ENCODE measurements at regions not wholly inside any gene's neighbourhood (a gene's known extent, or its start where the extent isn't known, plus 50 kb on each side); places are given as distances from the start of the nearest gene placed in this dataset.

GRCh38 chr11:130631119-130631518 lies 182.7 kb downstream of the ADAMTS15 start:
- TF ChIP-seq CTCF (IDR thresholded peaks at IDR 0.05): no peak
- H3K36me3 ChIP-seq: no peaks in the 10 kb centered on the region
- H3K27me3 ChIP-seq (replicated peaks; ENCODE audit: insufficient read depth): no peaks in the 10 kb centered on the region
- H3K4me3 ChIP-seq: no peak overlapping the region
- H3K27ac ChIP-seq: no peak overlapping the region
- no peak for DNase-seq (ENCODE audit: low spot score)
- ATAC-seq (ENCODE audit: insufficient number of reproducible peaks, low FRiP score, low read depth): no peak
- H3K4me1 ChIP-seq (ENCODE audit: control insufficient read depth in 1 of 2, low read depth in 2 of 2): peaks cover 7 to 22% of the 10 kb centered on the region in 2 donors
- no peaks in the 10 kb centered on the region for H3K9me3 ChIP-seq

- H3K4me1 ChIP-seq (ENCODE audit: control insufficient read depth in 1 of 2, low read depth in 2 of 2): peaks cover 7 to 29% of the 10 kb centered on the region in 2 donors
- no peak overlapping the region for H3K27ac ChIP-seq
- H3K27me3 ChIP-seq (replicated peaks; ENCODE audit: insufficient read depth): no peaks in the 10 kb centered on the region
- ATAC-seq (ENCODE audit: insufficient number of reproducible peaks, low FRiP score, low read depth): no peak
- no peaks in the 10 kb centered on the region for H3K36me3 ChIP-seq
- no peaks in the 10 kb centered on the region for H3K9me3 ChIP-seq
- no peak for TF ChIP-seq CTCF (IDR thresholded peaks at IDR 0.05)
- DNase-seq (ENCODE audit: low spot score): no peak
- H3K4me3 ChIP-seq: no peak overlapping the region
Measured at GRCh38 chr11:130633466-130633865, 185.0 kb downstream of the ADAMTS15 start.

GRCh38 chr11:130634186-130634585 lies 185.7 kb downstream of the ADAMTS15 start:
- no peak for ATAC-seq (ENCODE audit: insufficient number of reproducible peaks, low FRiP score, low read depth)
- Histone ChIP-seq H3K9me3 (no peaks in the 10 kb centered on the region), H3K4me1 (ENCODE audit: control insufficient read depth in 1 of 2, low read depth in 2 of 2) (peaks cover 7 to 34% of the 10 kb centered on the region in 2 donors), H3K36me3 (no peaks in the 10 kb centered on the region), H3K27ac (no peak overlapping the region), H3K4me3 (no peak overlapping the region), H3K27me3 (replicated peaks; ENCODE audit: insufficient read depth) (no peaks in the 10 kb centered on the region)
- DNase-seq (ENCODE audit: low spot score): no peak
- no peak for TF ChIP-seq CTCF (IDR thresholded peaks at IDR 0.05)

GRCh38 chr11:130634961-130635473 lies 186.6 kb downstream of the ADAMTS15 start:
- ATAC-seq (ENCODE audit: insufficient number of reproducible peaks, low FRiP score, low read depth) (peak; percentile 31), DNase-seq (ENCODE audit: low spot score) (no peak)
- Histone ChIP-seq H3K4me3 (no peak overlapping the region), H3K27me3 (replicated peaks; ENCODE audit: insufficient read depth) (no peaks in the 10 kb centered on the region), H3K36me3 (no peaks in the 10 kb centered on the region), H3K9me3 (no peaks in the 10 kb centered on the region), H3K4me1 (ENCODE audit: control insufficient read depth in 1 of 2, low read depth in 2 of 2) (peaks cover 7 to 34% of the 10 kb centered on the region in 2 donors), H3K27ac (no peak overlapping the region)
- no peak for TF ChIP-seq CTCF (IDR thresholded peaks at IDR 0.05)

GRCh38 chr11:130635937-130636630 lies 187.6 kb downstream of the ADAMTS15 start:
- H3K4me3 ChIP-seq: no peak overlapping the region
- H3K9me3 ChIP-seq: no peaks in the 10 kb centered on the region
- DNase-seq (ENCODE audit: low spot score) (no peak), ATAC-seq (ENCODE audit: insufficient number of reproducible peaks, low FRiP score, low read depth) (no peak)
- no peaks in the 10 kb centered on the region for H3K36me3 ChIP-seq
- H3K27ac ChIP-seq: no peak overlapping the region
- peaks cover 7 to 34% of the 10 kb centered on the region in 2 donors for H3K4me1 ChIP-seq (ENCODE audit: control insufficient read depth in 1 of 2, low read depth in 2 of 2)
- no peaks in the 10 kb centered on the region for H3K27me3 ChIP-seq (replicated peaks; ENCODE audit: insufficient read depth)
- TF ChIP-seq CTCF (IDR thresholded peaks at IDR 0.05): no peak
